HG03039 (cell line): ENCODE measurements at regions not wholly inside any gene's neighbourhood (a gene's known extent, or its start where the extent isn't known, plus 50 kb on each side); places are given as distances from the start of the nearest gene placed in this dataset.

Source experiments
- ATAC-seq: cut with Tn5 transposase; IDR thresholded peaks from one replicate; pipeline ENCODE4 v1.9.1; 2021; ENCODE audit warnings: mild to moderate bottlenecking, moderate library complexity; ENCODE audit not compliant: unreplicated experiment

GRCh38 chr15:97892167-97892938, 68.2 kb upstream of the ARRDC4 start:
- ATAC-seq = no peak

GRCh38 chr15:97893967-97894366, 66.5 kb upstream of the ARRDC4 start:
- ATAC-seq = no peak

- no peak for ATAC-seq
Observed at GRCh38 chr15:97899981-97900380, 60.5 kb upstream of the ARRDC4 start.

- no peak for ATAC-seq
Observed at GRCh38 chr15:97902140-97902780, 58.2 kb upstream of the ARRDC4 start.

GRCh38 chr15:97903560-97903959, 56.9 kb upstream of the ARRDC4 start:
- ATAC-seq = no peak

GRCh38 chr15:97903971-97904572, 56.4 kb upstream of the ARRDC4 start:
- no peak for ATAC-seq

GRCh38 chr15:97909291-97909891, 51.1 kb upstream of the ARRDC4 start:
- ATAC-seq = peak; percentile 86
